HCT116 (cell line): ENCODE measurements at regions not wholly inside any gene's neighbourhood (a gene's known extent, or its start where the extent isn't known, plus 50 kb on each side); places are given as distances from the start of the nearest gene placed in this dataset.

Source experiments
- POLR2AphosphoS5 ChIP-seq: IDR thresholded peaks from 2 replicates; pipeline ENCODE4 v1.6.1; 2011; ENCODE audit warnings: mild to moderate bottlenecking, low read depth, low read length, moderate library complexity
- REST ChIP-seq: IDR thresholded peaks from 2 replicates; pipeline ENCODE4 v1.6.1; 2012; ENCODE audit warnings: low read depth
- SP1 ChIP-seq: IDR thresholded peaks from 2 replicates; pipeline ENCODE4 v1.6.1; 2012; ENCODE audit warnings: low read depth
- ZNF274 ChIP-seq: fragments of 200-500 bp; sonication (Bioruptor generic); IDR thresholded peaks from 2 replicates; pipeline ENCODE4 v1.6.1; 2014; ENCODE audit warnings: mild to moderate bottlenecking, low read depth, low read length, inconsistent platforms
- TF ChIP-seq, protein P1 (sequence below), 3 experiments: fragments of 200-600 bp in 1 of 3; sonication (generic) in 1 of 3; IDR thresholded peaks in 2 of 3; conservative IDR thresholded peaks in 1 of 3; 2 replicates each; pipeline ENCODE4 v1.5.1; 2012 to 2017; ENCODE audit warnings: low read depth in 2 of 3, low read length in 2 of 3, antibody characterized with exemption in 1 of 3, borderline replicate concordance in 1 of 3, control low read depth in 1 of 3, mild to moderate bottlenecking in 1 of 3, mixed read lengths in 1 of 3, mixed run types in 1 of 3, moderate library complexity in 1 of 3; ENCODE audit not compliant: insufficient read depth in 1 of 3

- TF ChIP-seq POLR2AphosphoS5 (no peak), REST (no peak), ZNF274 (no peak), SP1 (no peak)
- TF ChIP-seq, protein P1, sequence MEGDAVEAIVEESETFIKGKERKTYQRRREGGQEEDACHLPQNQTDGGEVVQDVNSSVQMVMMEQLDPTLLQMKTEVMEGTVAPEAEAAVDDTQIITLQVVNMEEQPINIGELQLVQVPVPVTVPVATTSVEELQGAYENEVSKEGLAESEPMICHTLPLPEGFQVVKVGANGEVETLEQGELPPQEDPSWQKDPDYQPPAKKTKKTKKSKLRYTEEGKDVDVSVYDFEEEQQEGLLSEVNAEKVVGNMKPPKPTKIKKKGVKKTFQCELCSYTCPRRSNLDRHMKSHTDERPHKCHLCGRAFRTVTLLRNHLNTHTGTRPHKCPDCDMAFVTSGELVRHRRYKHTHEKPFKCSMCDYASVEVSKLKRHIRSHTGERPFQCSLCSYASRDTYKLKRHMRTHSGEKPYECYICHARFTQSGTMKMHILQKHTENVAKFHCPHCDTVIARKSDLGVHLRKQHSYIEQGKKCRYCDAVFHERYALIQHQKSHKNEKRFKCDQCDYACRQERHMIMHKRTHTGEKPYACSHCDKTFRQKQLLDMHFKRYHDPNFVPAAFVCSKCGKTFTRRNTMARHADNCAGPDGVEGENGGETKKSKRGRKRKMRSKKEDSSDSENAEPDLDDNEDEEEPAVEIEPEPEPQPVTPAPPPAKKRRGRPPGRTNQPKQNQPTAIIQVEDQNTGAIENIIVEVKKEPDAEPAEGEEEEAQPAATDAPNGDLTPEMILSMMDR (IDR thresholded peaks at IDR 0.05 in 2 of 3, conservative IDR thresholded peaks at IDR 0.05 in 1 of 3; ENCODE audit: borderline replicate concordance in 1 of 3, insufficient read depth in 1 of 3, low read depth in 2 of 3, low read length in 2 of 3) = no peak
Measured at GRCh38 chr1:217943361-217943760, 312.2 kb downstream of the SPATA17 start.
